ENCODE measurements at regions not wholly inside any gene's neighbourhood (a gene's known extent, or its start where the extent isn't known, plus 50 kb on each side); places are given as distances from the start of the nearest gene placed in this dataset.

GRCh38 chr11:92781151-92781550, 188.3 kb upstream of the MTNR1B start:
- no peak for TF ChIP-seq HMGXB4 (CRISPR knock-in tag; IDR thresholded peaks at IDR 0.05)
- TF ChIP-seq ZNF395 (CRISPR knock-in tag; IDR thresholded peaks at IDR 0.05): no peak
- TF ChIP-seq POLR2A (conservative IDR thresholded peaks at IDR 0.05): no peak

Measured in K562 (cell line).